Skeletal muscle tissue (tissue), 3 donors: ENCODE measurements at regions not wholly inside any gene's neighbourhood (a gene's known extent, or its start where the extent isn't known, plus 50 kb on each side); places are given as distances from the start of the nearest gene placed in this dataset.

Experiments
- H3K27ac ChIP-seq: one replicate; pipeline ENCODE4 v1.7.0; 2013; ENCODE audit warnings: mild to moderate bottlenecking, low read depth, low read length, inconsistent platforms
- H3K27me3 ChIP-seq, 3 donors: one replicate each; pipeline ENCODE4 v1.7.0; 2013; ENCODE audit warnings: low read length in 3 of 3; ENCODE audit not compliant: control insufficient read depth in 3 of 3, insufficient read depth in 3 of 3
- H3K36me3 ChIP-seq, 3 donors: one replicate each; pipeline ENCODE4 v1.7.0; 2013; ENCODE audit warnings: low read length in 3 of 3; ENCODE audit not compliant: control insufficient read depth in 3 of 3, insufficient read depth in 3 of 3
- H3K4me1 ChIP-seq, 3 donors: one replicate each; pipeline ENCODE4 v1.7.0; 2013; ENCODE audit warnings: low read length in 3 of 3, mild to moderate bottlenecking in 3 of 3; ENCODE audit not compliant: control insufficient read depth in 3 of 3, insufficient read depth in 3 of 3
- H3K4me3 ChIP-seq, 3 donors: one replicate each; pipeline ENCODE4 v1.7.0; 2013; ENCODE audit warnings: low read length in 3 of 3
- H3K9ac ChIP-seq, 3 donors: one replicate each; pipeline ENCODE4 v1.7.0; 2013; ENCODE audit warnings: low read length in 3 of 3, mild to moderate bottlenecking in 3 of 3, moderate library complexity in 2 of 3, low read depth in 1 of 3
- H3K9me3 ChIP-seq, 3 donors: one replicate each; pipeline ENCODE4 v1.7.0; 2013; ENCODE audit warnings: low read length in 3 of 3; ENCODE audit not compliant: control insufficient read depth in 3 of 3
- donor health status: Osteomylitis.

GRCh38 chr5:121199216-121199999 lies 652.3 kb upstream of the FTMT start:
- H3K27me3 ChIP-seq: no peaks in the 10 kb centered on the region
- H3K9ac ChIP-seq: no peak overlapping the region
- H3K27ac ChIP-seq: no peak overlapping the region
- H3K4me3 ChIP-seq: no peak overlapping the region
- H3K9me3 ChIP-seq: no peaks in the 10 kb centered on the region
- no peaks in the 10 kb centered on the region for H3K36me3 ChIP-seq
- no peaks in the 10 kb centered on the region for H3K4me1 ChIP-seq

- Histone ChIP-seq H3K9me3 (peaks cover 0 to 2% (median 2%) of the 10 kb centered on the region in 3 donors), H3K4me1 (no peaks in the 10 kb centered on the region), H3K36me3 (no peaks in the 10 kb centered on the region), H3K27ac (no peak overlapping the region), H3K4me3 (no peak overlapping the region), H3K27me3 (no peaks in the 10 kb centered on the region), H3K9ac (no peak overlapping the region)
These were observed 633.6 kb upstream of the FTMT start for GRCh38 chr5:121218086-121218485.

- no peak overlapping the region for H3K4me3 ChIP-seq
- no peak overlapping the region for H3K27ac ChIP-seq
- no peaks in the 10 kb centered on the region for H3K27me3 ChIP-seq
These were observed 630.2 kb upstream of the FTMT start for GRCh38 chr5:121221483-121221882.

GRCh38 chr5:121226765-121227164 lies 624.9 kb upstream of the FTMT start:
- Histone ChIP-seq H3K4me1 (no peaks in the 10 kb centered on the region), H3K27me3 (no peaks in the 10 kb centered on the region), H3K36me3 (no peaks in the 10 kb centered on the region), H3K27ac (no peak overlapping the region), H3K9ac (no peak overlapping the region), H3K4me3 (no peak overlapping the region), H3K9me3 (peaks cover 0 to 3% (median 0%) of the 10 kb centered on the region in 3 donors)

More at GRCh38 chr5:121221483-121221882, 630.2 kb upstream of the FTMT start:
- Histone ChIP-seq H3K9ac (no peak overlapping the region), H3K36me3 (no peaks in the 10 kb centered on the region), H3K9me3 (peaks cover 2 to 3% (median 2%) of the 10 kb centered on the region in 3 donors), H3K4me1 (no peaks in the 10 kb centered on the region)

GRCh38 chr5:121239951-121240350 lies 611.7 kb upstream of the FTMT start:
- Histone ChIP-seq H3K27me3 (no peaks in the 10 kb centered on the region), H3K9me3 (no peaks in the 10 kb centered on the region), H3K36me3 (no peaks in the 10 kb centered on the region), H3K4me1 (no peaks in the 10 kb centered on the region), H3K9ac (no peak overlapping the region), H3K27ac (no peak overlapping the region), H3K4me3 (no peak overlapping the region)

GRCh38 chr5:121246971-121247370 lies 604.7 kb upstream of the FTMT start:
- Histone ChIP-seq H3K36me3 (no peaks in the 10 kb centered on the region), H3K4me3 (no peak overlapping the region), H3K27me3 (no peaks in the 10 kb centered on the region), H3K9ac (no peak overlapping the region), H3K4me1 (no peaks in the 10 kb centered on the region), H3K27ac (no peak overlapping the region), H3K9me3 (peaks cover 0 to 1% (median 0%) of the 10 kb centered on the region in 3 donors)

- Histone ChIP-seq H3K9ac (no peak overlapping the region), H3K9me3 (peaks cover 0 to 1% (median 0%) of the 10 kb centered on the region in 3 donors), H3K4me3 (no peak overlapping the region)
These were observed 599.7 kb upstream of the FTMT start for GRCh38 chr5:121251954-121252353.

GRCh38 chr5:121257621-121258020 lies 594.1 kb upstream of the FTMT start:
- no peak overlapping the region for H3K27ac ChIP-seq
- no peaks in the 10 kb centered on the region for H3K36me3 ChIP-seq
- H3K9me3 ChIP-seq: no peaks in the 10 kb centered on the region
- H3K27me3 ChIP-seq: no peaks in the 10 kb centered on the region
- no peak overlapping the region for H3K4me3 ChIP-seq
- H3K9ac ChIP-seq: no peak overlapping the region
- H3K4me1 ChIP-seq: no peaks in the 10 kb centered on the region

More at GRCh38 chr5:121251954-121252353, 599.7 kb upstream of the FTMT start:
- Histone ChIP-seq H3K4me1 (no peaks in the 10 kb centered on the region), H3K27me3 (no peaks in the 10 kb centered on the region), H3K27ac (no peak overlapping the region), H3K36me3 (no peaks in the 10 kb centered on the region)

GRCh38 chr5:121263456-121263855 lies 588.2 kb upstream of the FTMT start:
- no peaks in the 10 kb centered on the region for H3K27me3 ChIP-seq
- no peaks in the 10 kb centered on the region for H3K36me3 ChIP-seq
- H3K4me3 ChIP-seq: no peak overlapping the region
- H3K9ac ChIP-seq: no peak overlapping the region
- H3K4me1 ChIP-seq: no peaks in the 10 kb centered on the region
- no peak overlapping the region for H3K27ac ChIP-seq
- no peaks in the 10 kb centered on the region for H3K9me3 ChIP-seq

- no peaks in the 10 kb centered on the region for H3K27me3 ChIP-seq
- no peaks in the 10 kb centered on the region for H3K9me3 ChIP-seq
- H3K4me1 ChIP-seq: no peaks in the 10 kb centered on the region
- H3K36me3 ChIP-seq: no peaks in the 10 kb centered on the region
- H3K4me3 ChIP-seq: no peak overlapping the region
- H3K27ac ChIP-seq: no peak overlapping the region
- H3K9ac ChIP-seq: no peak overlapping the region
These were observed 587.1 kb upstream of the FTMT start for GRCh38 chr5:121264605-121265004.
